Liver (tissue), 8 donors: ENCODE measurements at regions not wholly inside any gene's neighbourhood (a gene's known extent, or its start where the extent isn't known, plus 50 kb on each side); places are given as distances from the start of the nearest gene placed in this dataset.

ENCODE experiments used
- DNase-seq: peaks from one replicate; pipeline ENCODE4 v3.0.0-alpha.2; 2017; ENCODE audit warnings: low spot score
- H3K27ac ChIP-seq, 2 donors: one replicate each; pipeline ENCODE4 v1.7.0; 2013; ENCODE audit warnings: inconsistent platforms in 2 of 2, low read length in 2 of 2, control low read depth in 1 of 2, low read depth in 1 of 2, mild to moderate bottlenecking in 1 of 2
- H3K27me3 ChIP-seq, 4 donors: one replicate each; pipeline versions ENCODE4 v1.6.1 to v1.7.0; 2013; ENCODE audit warnings: low read length in 3 of 4, inconsistent platforms in 1 of 4, mild to moderate bottlenecking in 1 of 4, moderate library complexity in 1 of 4; ENCODE audit not compliant: control insufficient read depth in 4 of 4, insufficient read depth in 4 of 4
- H3K36me3 ChIP-seq, 4 donors: one replicate each; pipeline versions ENCODE4 v1.6.1 to v1.7.0; 2013; ENCODE audit warnings: low read length in 3 of 4, mild to moderate bottlenecking in 3 of 4, low read depth in 1 of 4, moderate library complexity in 1 of 4; ENCODE audit not compliant: control insufficient read depth in 4 of 4, insufficient read depth in 3 of 4
- H3K4me1 ChIP-seq, 4 donors: one replicate each; pipeline versions ENCODE4 v1.6.1 to v1.7.0; 2013; ENCODE audit warnings: low read length in 3 of 4, mild to moderate bottlenecking in 3 of 4, moderate library complexity in 1 of 4; ENCODE audit not compliant: control insufficient read depth in 4 of 4, insufficient read depth in 4 of 4
- H3K4me3 ChIP-seq, 3 donors: one replicate each; pipeline versions ENCODE4 v1.6.1 to v1.7.0; 2013; ENCODE audit warnings: low read length in 3 of 3, control low read depth in 1 of 3, low read depth in 1 of 3, mild to moderate bottlenecking in 1 of 3
- H3K9ac ChIP-seq, 2 donors: one replicate each; pipeline ENCODE4 v1.7.0; 2013; ENCODE audit warnings: low read length in 2 of 2, mild to moderate bottlenecking in 2 of 2, moderate library complexity in 2 of 2, control low read depth in 1 of 2, low read depth in 1 of 2
- H3K9me3 ChIP-seq, 4 donors: one replicate each; pipeline versions ENCODE4 v1.6.1 to v1.7.0; 2013; ENCODE audit warnings: low read length in 3 of 4; ENCODE audit not compliant: control insufficient read depth in 4 of 4
- EGR1 ChIP-seq, 2 donors: IDR thresholded peaks; 2 replicates each; pipeline ENCODE4 v1.6.1; 2016 to 2018; ENCODE audit warnings: antibody characterized with exemption in 2 of 2, low read depth in 2 of 2
- FOXA1 ChIP-seq: IDR thresholded peaks from 2 replicates; pipeline ENCODE4 v1.6.1; 2016; ENCODE audit warnings: antibody characterized with exemption
- FOXA2 ChIP-seq: IDR thresholded peaks from 2 replicates; pipeline ENCODE4 v1.6.1; 2016; ENCODE audit warnings: antibody characterized with exemption
- GABPA ChIP-seq, 2 donors: IDR thresholded peaks in 1 of 2; conservative IDR thresholded peaks in 1 of 2; 2 replicates each; pipeline ENCODE4 v1.6.1; 2016; ENCODE audit warnings: antibody characterized with exemption in 2 of 2, mild to moderate bottlenecking in 1 of 2, moderate library complexity in 1 of 2
- HNF4A ChIP-seq, 2 donors: conservative IDR thresholded peaks; 2 replicates each; pipeline ENCODE4 v1.6.1; 2016; ENCODE audit warnings: antibody characterized with exemption in 2 of 2, mild to moderate bottlenecking in 2 of 2
- HNF4G ChIP-seq: IDR thresholded peaks from 2 replicates; pipeline ENCODE4 v1.6.1; 2016; ENCODE audit warnings: antibody characterized with exemption
- JUND ChIP-seq, 2 donors: IDR thresholded peaks; 2 replicates each; pipeline ENCODE4 v1.6.1; 2016; ENCODE audit warnings: antibody characterized with exemption in 2 of 2
- NR2F2 ChIP-seq: IDR thresholded peaks from 2 replicates; pipeline ENCODE4 v1.6.1; 2016; ENCODE audit warnings: antibody characterized with exemption
- RAD21 ChIP-seq, 2 donors: IDR thresholded peaks; 2 replicates each; pipeline ENCODE4 v1.6.1; 2016; ENCODE audit warnings: antibody characterized with exemption in 2 of 2, mild to moderate bottlenecking in 2 of 2
- TAF1 ChIP-seq: conservative IDR thresholded peaks from 2 replicates; pipeline ENCODE4 v1.6.1; 2016; ENCODE audit warnings: antibody characterized with exemption, mild to moderate bottlenecking
- YY1 ChIP-seq: IDR thresholded peaks from 2 replicates; pipeline ENCODE4 v1.6.1; 2016; ENCODE audit warnings: antibody characterized with exemption, mild to moderate bottlenecking
- WGBS: extraction: QIAGEN DNeasy Blood & Tissue Kit; methylation state at CpG from one replicate; pipeline ENCODE4 v1.1.7; 2013; 5-methylcytosine and 5-hydroxymethylcytosine counted together
- TF ChIP-seq, protein P1 (sequence below): fragments of 150-350 bp; IDR thresholded peaks from 2 replicates; pipeline ENCODE4 v1.5.1; 2017; ENCODE audit warnings: improper control_type of control experiment, low read depth, low read length; ENCODE audit not compliant: missing input control
- TF ChIP-seq, protein P2 (sequence below): IDR thresholded peaks from 2 replicates; pipeline ENCODE4 v1.6.1; 2016; ENCODE audit warnings: antibody characterized with exemption
- TF ChIP-seq, protein P3 (sequence below): IDR thresholded peaks from 2 replicates; pipeline ENCODE4 v1.6.1; 2016; ENCODE audit warnings: antibody characterized with exemption
- TF ChIP-seq, protein P4 (sequence below): IDR thresholded peaks from 2 replicates; pipeline ENCODE4 v1.6.1; 2016; ENCODE audit warnings: antibody characterized with exemption, mild to moderate bottlenecking
- TF ChIP-seq, protein P5 (sequence below): IDR thresholded peaks from 2 replicates; pipeline ENCODE4 v1.6.1; 2016; ENCODE audit warnings: antibody characterized with exemption
- donor health status: healthy.
- donor health status: healthy.
- donor health status: healthy.
- donor health status: healthy.
- donor health status: healthy.

DNA sequence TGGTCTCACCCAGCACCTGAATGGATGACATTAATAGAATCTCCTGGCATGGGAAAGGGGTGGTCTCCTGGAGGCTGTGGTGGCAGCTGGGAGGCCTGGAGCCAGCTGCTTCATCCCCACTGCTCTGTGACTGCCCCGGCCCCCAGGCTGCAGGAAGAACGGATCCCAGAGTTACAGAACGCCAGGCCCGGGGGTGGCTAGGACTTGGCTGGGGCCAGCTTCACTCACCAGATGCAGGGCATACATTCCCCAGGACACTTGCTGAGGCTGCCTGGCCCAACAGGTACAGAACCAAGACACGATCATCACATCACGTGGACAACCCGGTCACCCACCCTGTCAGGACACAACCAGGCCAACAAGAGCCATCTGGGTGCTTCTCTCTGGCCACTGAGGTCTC is 178.6 kb upstream of the SALL3 start:
- Histone ChIP-seq H3K27me3 (no peaks in the 10 kb centered on the region), H3K4me3 (no peak overlapping the region), H3K36me3 (no peaks in the 10 kb centered on the region), H3K9me3 (no peaks in the 10 kb centered on the region), H3K4me1 (no peaks in the 10 kb centered on the region), H3K9ac (no peak overlapping the region), H3K27ac (no peak overlapping the region)
- TF ChIP-seq HNF4G: no peak
- TF ChIP-seq, protein P1, sequence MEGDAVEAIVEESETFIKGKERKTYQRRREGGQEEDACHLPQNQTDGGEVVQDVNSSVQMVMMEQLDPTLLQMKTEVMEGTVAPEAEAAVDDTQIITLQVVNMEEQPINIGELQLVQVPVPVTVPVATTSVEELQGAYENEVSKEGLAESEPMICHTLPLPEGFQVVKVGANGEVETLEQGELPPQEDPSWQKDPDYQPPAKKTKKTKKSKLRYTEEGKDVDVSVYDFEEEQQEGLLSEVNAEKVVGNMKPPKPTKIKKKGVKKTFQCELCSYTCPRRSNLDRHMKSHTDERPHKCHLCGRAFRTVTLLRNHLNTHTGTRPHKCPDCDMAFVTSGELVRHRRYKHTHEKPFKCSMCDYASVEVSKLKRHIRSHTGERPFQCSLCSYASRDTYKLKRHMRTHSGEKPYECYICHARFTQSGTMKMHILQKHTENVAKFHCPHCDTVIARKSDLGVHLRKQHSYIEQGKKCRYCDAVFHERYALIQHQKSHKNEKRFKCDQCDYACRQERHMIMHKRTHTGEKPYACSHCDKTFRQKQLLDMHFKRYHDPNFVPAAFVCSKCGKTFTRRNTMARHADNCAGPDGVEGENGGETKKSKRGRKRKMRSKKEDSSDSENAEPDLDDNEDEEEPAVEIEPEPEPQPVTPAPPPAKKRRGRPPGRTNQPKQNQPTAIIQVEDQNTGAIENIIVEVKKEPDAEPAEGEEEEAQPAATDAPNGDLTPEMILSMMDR: no peak
- TF ChIP-seq, protein P2, sequence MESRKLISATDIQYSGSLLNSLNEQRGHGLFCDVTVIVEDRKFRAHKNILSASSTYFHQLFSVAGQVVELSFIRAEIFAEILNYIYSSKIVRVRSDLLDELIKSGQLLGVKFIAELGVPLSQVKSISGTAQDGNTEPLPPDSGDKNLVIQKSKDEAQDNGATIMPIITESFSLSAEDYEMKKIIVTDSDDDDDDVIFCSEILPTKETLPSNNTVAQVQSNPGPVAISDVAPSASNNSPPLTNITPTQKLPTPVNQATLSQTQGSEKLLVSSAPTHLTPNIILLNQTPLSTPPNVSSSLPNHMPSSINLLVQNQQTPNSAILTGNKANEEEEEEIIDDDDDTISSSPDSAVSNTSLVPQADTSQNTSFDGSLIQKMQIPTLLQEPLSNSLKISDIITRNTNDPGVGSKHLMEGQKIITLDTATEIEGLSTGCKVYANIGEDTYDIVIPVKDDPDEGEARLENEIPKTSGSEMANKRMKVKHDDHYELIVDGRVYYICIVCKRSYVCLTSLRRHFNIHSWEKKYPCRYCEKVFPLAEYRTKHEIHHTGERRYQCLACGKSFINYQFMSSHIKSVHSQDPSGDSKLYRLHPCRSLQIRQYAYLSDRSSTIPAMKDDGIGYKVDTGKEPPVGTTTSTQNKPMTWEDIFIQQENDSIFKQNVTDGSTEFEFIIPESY: no peak
- TF ChIP-seq FOXA1: no peak
- no peak for TF ChIP-seq NR2F2
- no peak for TF ChIP-seq TAF1
- TF ChIP-seq, protein P3, sequence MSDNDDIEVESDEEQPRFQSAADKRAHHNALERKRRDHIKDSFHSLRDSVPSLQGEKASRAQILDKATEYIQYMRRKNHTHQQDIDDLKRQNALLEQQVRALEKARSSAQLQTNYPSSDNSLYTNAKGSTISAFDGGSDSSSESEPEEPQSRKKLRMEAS: no peak
- no peak for TF ChIP-seq HNF4A (conservative IDR thresholded peaks at IDR 0.05)
- TF ChIP-seq RAD21 (IDR thresholded peaks at IDR 0.05): no peak
- no peak for TF ChIP-seq YY1
- TF ChIP-seq EGR1 (IDR thresholded peaks at IDR 0.05; ENCODE audit: low read depth in 2 of 2): no peak
- no peak for TF ChIP-seq GABPA (IDR thresholded peaks at IDR 0.05 in 1 of 2, conservative IDR thresholded peaks at IDR 0.05 in 1 of 2)
- no peak for TF ChIP-seq FOXA2
- TF ChIP-seq, protein P4, sequence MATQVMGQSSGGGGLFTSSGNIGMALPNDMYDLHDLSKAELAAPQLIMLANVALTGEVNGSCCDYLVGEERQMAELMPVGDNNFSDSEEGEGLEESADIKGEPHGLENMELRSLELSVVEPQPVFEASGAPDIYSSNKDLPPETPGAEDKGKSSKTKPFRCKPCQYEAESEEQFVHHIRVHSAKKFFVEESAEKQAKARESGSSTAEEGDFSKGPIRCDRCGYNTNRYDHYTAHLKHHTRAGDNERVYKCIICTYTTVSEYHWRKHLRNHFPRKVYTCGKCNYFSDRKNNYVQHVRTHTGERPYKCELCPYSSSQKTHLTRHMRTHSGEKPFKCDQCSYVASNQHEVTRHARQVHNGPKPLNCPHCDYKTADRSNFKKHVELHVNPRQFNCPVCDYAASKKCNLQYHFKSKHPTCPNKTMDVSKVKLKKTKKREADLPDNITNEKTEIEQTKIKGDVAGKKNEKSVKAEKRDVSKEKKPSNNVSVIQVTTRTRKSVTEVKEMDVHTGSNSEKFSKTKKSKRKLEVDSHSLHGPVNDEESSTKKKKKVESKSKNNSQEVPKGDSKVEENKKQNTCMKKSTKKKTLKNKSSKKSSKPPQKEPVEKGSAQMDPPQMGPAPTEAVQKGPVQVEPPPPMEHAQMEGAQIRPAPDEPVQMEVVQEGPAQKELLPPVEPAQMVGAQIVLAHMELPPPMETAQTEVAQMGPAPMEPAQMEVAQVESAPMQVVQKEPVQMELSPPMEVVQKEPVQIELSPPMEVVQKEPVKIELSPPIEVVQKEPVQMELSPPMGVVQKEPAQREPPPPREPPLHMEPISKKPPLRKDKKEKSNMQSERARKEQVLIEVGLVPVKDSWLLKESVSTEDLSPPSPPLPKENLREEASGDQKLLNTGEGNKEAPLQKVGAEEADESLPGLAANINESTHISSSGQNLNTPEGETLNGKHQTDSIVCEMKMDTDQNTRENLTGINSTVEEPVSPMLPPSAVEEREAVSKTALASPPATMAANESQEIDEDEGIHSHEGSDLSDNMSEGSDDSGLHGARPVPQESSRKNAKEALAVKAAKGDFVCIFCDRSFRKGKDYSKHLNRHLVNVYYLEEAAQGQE: no peak
- TF ChIP-seq JUND (IDR thresholded peaks at IDR 0.05): no peak
- TF ChIP-seq, protein P5, sequence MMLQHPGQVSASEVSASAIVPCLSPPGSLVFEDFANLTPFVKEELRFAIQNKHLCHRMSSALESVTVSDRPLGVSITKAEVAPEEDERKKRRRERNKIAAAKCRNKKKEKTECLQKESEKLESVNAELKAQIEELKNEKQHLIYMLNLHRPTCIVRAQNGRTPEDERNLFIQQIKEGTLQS: no peak
- no peak for DNase-seq
- WGBS: 79% methylated on average over 7 of the region's 7 CpGs

DNA sequence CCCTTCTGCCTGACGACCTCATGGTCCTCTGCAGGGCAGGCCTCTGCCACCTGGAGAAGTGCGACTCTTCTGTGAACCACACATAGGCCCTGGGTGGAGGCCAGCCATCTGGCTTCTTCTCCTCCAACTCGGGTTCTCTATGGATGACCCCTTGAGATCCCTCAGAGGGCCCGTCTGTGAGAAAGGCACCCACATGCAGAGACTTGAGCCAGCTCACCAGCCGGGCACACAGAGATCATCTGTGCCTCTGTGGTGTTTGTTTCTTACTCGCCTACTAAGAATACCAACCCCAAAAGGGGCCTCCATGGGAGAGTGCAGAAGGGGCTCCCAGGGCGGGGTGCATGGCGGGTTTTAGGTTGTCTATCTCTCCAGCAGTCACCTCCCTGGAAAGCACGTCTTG is 176.5 kb upstream of the SALL3 start:
- Histone ChIP-seq H3K9me3 (peaks cover 0 to 4% (median 0%) of the 10 kb centered on the region in 4 donors), H3K27me3 (peaks cover 0 to 4% (median 0%) of the 10 kb centered on the region in 4 donors), H3K4me1 (no peaks in the 10 kb centered on the region), H3K36me3 (no peaks in the 10 kb centered on the region), H3K27ac (no peak overlapping the region), H3K4me3 (no peak overlapping the region), H3K9ac (no peak overlapping the region)
- 85% methylated on average over 9 of the region's 9 CpGs for WGBS
- TF ChIP-seq YY1: no peak
- TF ChIP-seq FOXA2: no peak
- TF ChIP-seq GABPA (IDR thresholded peaks at IDR 0.05 in 1 of 2, conservative IDR thresholded peaks at IDR 0.05 in 1 of 2): no peak
- no peak for DNase-seq
